ENCODE measurements at regions not wholly inside any gene's neighbourhood (a gene's known extent, or its start where the extent isn't known, plus 50 kb on each side); places are given as distances from the start of the nearest gene placed in this dataset.

DNA sequence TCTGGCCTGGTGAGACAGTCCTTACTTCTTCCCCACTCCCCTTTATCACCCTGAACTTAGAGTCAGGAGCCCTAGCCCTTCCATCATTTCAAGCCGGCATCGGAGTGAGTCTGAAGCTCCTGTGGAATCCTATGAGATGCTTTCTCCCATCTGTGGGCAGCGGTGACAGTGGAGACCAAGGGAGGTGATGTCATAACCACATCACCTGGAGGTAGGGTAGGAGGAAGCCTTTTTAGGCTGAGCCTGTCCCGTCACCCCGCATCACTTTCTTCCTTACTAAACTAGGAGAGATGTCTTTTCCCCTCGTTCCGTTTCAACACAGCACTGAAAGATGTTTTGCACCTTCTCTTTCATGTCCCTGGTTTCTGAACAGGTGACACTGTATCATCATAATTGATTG is 124.1 kb upstream of the WWC1 start:
- TF ChIP-seq ZNF274 (CRISPR knock-in tag; IDR thresholded peaks at IDR 0.05): no peak
- no peak for TF ChIP-seq ZNF451 (CRISPR knock-in tag; IDR thresholded peaks at IDR 0.05)
- TF ChIP-seq NFIC (IDR thresholded peaks at IDR 0.05; ENCODE audit: low read length): no peak
- TF ChIP-seq, protein P1, sequence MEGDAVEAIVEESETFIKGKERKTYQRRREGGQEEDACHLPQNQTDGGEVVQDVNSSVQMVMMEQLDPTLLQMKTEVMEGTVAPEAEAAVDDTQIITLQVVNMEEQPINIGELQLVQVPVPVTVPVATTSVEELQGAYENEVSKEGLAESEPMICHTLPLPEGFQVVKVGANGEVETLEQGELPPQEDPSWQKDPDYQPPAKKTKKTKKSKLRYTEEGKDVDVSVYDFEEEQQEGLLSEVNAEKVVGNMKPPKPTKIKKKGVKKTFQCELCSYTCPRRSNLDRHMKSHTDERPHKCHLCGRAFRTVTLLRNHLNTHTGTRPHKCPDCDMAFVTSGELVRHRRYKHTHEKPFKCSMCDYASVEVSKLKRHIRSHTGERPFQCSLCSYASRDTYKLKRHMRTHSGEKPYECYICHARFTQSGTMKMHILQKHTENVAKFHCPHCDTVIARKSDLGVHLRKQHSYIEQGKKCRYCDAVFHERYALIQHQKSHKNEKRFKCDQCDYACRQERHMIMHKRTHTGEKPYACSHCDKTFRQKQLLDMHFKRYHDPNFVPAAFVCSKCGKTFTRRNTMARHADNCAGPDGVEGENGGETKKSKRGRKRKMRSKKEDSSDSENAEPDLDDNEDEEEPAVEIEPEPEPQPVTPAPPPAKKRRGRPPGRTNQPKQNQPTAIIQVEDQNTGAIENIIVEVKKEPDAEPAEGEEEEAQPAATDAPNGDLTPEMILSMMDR (CRISPR knock-in tag; IDR thresholded peaks at IDR 0.05): no peak
- no peak for TF ChIP-seq MATR3 (CRISPR knock-in tag; IDR thresholded peaks at IDR 0.05)
- TF ChIP-seq ZBTB21 (CRISPR knock-in tag; IDR thresholded peaks at IDR 0.05): no peak
